Upper lobe of right lung (tissue), 1 donor: ENCODE measurements at regions not wholly inside any gene's neighbourhood (a gene's known extent, or its start where the extent isn't known, plus 50 kb on each side); places are given as distances from the start of the nearest gene placed in this dataset.

Experiments used
- ATAC-seq: fragments of 200-7000 bp; cut with Tn5 transposase; one replicate; pipeline ENCODE4 v1.9.1; 2020; ENCODE audit warnings: mild to moderate bottlenecking, moderate library complexity
- DNase-seq: peaks from one replicate; pipeline ENCODE4 v3.0.0-alpha.2; 2020
- H3K27ac ChIP-seq: fragments of 200-600 bp; one replicate; pipeline ENCODE4 v1.8.0; 2022
- H3K27me3 ChIP-seq: fragments of 200-600 bp; one replicate; pipeline ENCODE4 v1.8.0; 2022; ENCODE audit warnings: mild to moderate bottlenecking
- H3K36me3 ChIP-seq: fragments of 200-600 bp; one replicate; pipeline ENCODE4 v1.8.0; 2022
- H3K4me1 ChIP-seq: fragments of 200-600 bp; one replicate; pipeline ENCODE4 v1.8.0; 2022
- H3K4me3 ChIP-seq: fragments of 200-600 bp; one replicate; pipeline ENCODE4 v1.8.0; 2022; ENCODE audit warnings: mild to moderate bottlenecking
- H3K9me3 ChIP-seq: fragments of 200-600 bp; one replicate; pipeline ENCODE4 v1.8.0; 2022
- intact Hi-C: fragments of 100-400 bp; cut with DNase I; formaldehyde crosslinking; loops from one replicate; pipeline ENCODE4 v1.11.0; 2022
- TF ChIP-seq, protein P1 (sequence below): fragments of 200-600 bp; IDR thresholded peaks from one replicate; pipeline ENCODE4 v1.8.0; 2022; ENCODE audit warnings: antibody characterized with exemption
- donor health status: DM: no; HTN: yes; CAD: no; lungs with severe emphysema.

DNA sequence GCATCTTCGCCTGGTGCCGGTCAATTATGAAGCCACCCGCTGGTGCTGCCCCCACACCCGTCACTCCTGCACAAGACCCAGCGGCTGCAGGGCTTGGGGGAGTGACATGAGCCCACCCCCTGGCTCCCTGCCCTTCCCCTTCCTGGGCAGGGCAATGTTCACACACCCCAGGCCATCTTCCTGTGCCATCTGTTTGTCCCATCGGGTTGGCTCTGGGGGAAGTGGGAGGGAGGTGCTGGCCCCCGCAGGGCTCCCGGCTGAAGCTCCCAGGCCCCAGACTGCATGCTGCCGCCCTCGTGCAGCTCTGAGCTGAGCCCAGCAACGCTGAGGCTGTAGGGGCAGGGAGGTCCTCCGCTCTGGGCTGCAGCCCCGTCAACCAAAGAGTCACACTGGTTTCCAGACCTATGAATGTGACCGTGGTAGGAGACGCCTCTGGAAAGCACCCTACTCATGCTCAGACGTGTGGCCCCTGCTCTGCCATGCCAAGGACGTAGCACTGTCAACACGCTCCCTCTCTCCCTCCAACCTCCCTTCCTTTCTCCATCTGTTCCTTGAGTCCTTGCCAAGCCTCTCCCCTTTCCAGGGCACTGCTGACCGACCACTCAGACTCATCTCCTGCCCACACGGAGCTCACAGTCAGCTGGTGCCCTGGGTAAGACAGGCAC, 140.4 kb downstream of the ENGASE start:
- intact Hi-C loops, result no loop called here
- TF ChIP-seq, protein P1, sequence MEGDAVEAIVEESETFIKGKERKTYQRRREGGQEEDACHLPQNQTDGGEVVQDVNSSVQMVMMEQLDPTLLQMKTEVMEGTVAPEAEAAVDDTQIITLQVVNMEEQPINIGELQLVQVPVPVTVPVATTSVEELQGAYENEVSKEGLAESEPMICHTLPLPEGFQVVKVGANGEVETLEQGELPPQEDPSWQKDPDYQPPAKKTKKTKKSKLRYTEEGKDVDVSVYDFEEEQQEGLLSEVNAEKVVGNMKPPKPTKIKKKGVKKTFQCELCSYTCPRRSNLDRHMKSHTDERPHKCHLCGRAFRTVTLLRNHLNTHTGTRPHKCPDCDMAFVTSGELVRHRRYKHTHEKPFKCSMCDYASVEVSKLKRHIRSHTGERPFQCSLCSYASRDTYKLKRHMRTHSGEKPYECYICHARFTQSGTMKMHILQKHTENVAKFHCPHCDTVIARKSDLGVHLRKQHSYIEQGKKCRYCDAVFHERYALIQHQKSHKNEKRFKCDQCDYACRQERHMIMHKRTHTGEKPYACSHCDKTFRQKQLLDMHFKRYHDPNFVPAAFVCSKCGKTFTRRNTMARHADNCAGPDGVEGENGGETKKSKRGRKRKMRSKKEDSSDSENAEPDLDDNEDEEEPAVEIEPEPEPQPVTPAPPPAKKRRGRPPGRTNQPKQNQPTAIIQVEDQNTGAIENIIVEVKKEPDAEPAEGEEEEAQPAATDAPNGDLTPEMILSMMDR, result no peak
- H3K4me1 ChIP-seq, result no peaks in the 10 kb centered on the region
- H3K27me3 ChIP-seq, result peaks cover 81% of the 10 kb centered on the region
- no peaks in the 10 kb centered on the region for H3K9me3 ChIP-seq
- H3K4me3 ChIP-seq, result no peak overlapping the region
- no peaks in the 10 kb centered on the region for H3K36me3 ChIP-seq
- DNase-seq, result no peak
- H3K27ac ChIP-seq, result no peak overlapping the region
- no peak for ATAC-seq

DNA sequence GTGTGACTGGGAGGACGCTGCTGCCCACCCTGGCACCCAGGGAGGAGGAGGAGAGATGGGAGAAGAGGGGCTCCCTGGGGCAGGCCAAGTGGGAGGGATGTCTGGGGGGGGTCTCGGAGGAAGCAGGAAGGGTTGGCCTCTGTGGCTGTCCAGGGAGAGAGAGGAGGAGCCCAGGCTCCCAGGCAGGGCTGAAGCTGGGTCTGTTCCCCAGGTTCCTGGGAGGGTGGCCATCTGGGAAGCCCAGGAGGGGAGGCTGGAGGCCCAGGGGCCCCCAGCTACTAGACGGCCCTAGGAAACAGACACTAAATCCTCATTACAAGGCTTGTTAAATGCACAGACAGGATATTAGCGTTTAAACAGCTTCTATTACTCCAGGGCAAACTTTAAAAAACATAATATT, 139.8 kb downstream of the ENGASE start:
- H3K4me3 ChIP-seq, result no peak overlapping the region
- peaks cover 75% of the 10 kb centered on the region for H3K27me3 ChIP-seq
- H3K9me3 ChIP-seq, result no peaks in the 10 kb centered on the region
- no peak for ATAC-seq
- no peaks in the 10 kb centered on the region for H3K4me1 ChIP-seq
- no peak for DNase-seq
- TF ChIP-seq, protein P1, result no peak
- no peak overlapping the region for H3K27ac ChIP-seq
- intact Hi-C loops, result no loop called here
- no peaks in the 10 kb centered on the region for H3K36me3 ChIP-seq

DNA sequence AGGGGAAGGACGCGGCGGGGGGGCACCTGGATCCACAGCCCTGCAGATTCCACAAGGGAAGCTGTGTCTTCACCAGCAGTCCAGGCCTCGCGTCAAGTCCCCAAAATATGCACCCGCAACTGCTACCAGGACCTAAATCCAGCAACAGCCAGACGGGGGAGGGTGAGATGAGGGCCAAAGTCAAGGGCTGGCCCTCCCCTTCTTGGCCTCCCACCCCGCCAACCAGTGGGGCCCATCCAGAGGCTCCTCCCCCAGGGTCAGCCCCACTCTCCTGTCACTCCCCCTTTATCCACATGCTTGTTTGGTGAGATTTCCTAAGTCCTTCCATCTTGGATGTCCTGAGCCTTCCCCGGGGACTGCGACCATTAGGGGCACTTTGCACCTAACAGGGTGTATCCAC, 138.7 kb downstream of the ENGASE start:
- intact Hi-C loops, result no loop called here
- TF ChIP-seq, protein P1, result no peak
- ATAC-seq, result no peak

DNA sequence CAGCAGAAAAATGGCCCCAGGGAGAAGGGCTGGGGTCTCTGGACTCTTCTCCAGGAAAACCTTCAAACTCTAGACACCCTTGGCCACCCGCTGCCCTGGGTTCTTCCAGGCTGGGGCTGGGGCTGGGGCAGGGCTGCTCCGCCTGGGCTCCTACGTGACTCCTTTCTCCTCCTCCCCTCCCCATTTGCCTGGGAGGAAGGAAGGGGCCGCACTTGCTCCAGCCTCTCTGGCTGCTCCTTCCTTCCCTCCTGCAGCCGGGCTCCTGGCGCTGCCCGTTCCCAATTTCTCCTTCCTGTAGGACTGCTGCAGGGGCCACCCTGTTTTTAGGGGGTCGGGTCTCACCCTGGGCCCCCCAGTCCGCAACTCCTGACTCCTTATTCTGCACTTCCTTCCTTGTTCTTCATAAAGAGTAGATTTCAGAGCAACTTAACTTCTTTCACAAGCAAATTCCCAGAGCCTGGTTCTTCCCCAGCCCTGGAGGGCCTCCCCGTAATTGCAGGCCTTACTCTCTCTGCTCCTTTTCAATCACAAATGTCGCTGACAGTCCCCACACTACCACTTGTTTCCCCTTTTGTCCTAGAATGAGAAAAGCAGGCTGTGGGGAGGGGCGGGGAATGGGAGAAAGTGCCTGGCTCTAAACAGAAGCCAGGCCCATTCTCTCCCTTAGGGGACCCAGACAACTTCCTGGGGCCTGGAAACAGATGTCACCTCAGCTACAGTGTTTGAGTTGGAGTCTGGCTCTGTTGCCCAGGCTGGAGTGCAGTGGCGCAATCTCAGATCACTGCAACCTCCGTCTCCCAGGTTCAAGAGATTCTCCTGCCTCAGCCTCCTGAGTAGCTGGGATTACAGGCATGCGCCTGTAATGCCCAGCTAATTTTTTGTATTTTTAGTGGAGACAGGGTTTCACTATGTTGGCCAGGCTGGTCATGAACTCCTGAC, 137.8 kb downstream of the ENGASE start:
- no peak overlapping the region for H3K4me3 ChIP-seq
- TF ChIP-seq, protein P1, result no peak
- no peaks in the 10 kb centered on the region for H3K9me3 ChIP-seq
- DNase-seq (no peak), ATAC-seq (no peak)
- intact Hi-C loops, result no loop called here
- no peak overlapping the region for H3K27ac ChIP-seq
- H3K36me3 ChIP-seq, result no peaks in the 10 kb centered on the region
- H3K27me3 ChIP-seq, result peaks cover 57% of the 10 kb centered on the region
- H3K4me1 ChIP-seq, result no peaks in the 10 kb centered on the region

More for the DNA sequence above, 138.7 kb downstream of the ENGASE start:
- H3K36me3 ChIP-seq, result no peaks in the 10 kb centered on the region
- no peaks in the 10 kb centered on the region for H3K4me1 ChIP-seq
- H3K27ac ChIP-seq, result no peak overlapping the region
- no peak overlapping the region for H3K4me3 ChIP-seq
- H3K27me3 ChIP-seq, result peaks cover 63% of the 10 kb centered on the region
- no peak for DNase-seq
- H3K9me3 ChIP-seq, result no peaks in the 10 kb centered on the region

DNA sequence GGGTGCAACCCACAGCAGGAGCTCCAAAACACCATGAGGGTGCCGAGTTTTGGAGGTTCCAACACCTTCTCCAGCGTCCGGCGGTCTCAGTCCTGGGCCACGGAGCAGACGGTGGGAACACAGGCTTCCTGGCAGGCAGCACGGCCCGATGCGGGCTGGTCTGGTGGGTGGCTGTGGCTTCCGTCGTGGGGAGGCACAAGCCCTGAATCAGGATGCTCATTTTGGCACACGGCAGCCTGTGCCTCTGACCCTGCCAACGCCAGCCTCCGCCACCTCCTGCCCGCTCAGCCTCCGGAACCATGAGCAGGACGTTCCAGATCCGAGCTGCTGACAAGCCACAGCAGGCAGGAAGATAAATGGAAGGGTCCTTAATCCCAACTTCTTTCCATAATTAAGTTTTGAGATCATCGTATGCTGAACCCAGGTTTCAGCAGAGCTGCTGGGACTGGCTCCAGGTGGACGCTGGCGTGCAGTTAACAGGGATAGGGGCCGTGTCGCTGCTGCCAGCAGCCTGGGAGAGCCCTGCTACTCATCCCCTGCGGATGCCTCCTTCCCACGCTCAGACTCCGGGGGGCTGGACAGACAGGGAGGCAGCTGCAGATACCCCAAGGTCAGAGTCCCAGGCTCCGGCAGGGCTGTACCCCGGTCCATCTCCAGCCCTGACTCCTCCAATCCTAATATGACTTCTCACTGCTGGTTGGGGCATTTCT, 136.6 kb downstream of the ENGASE start:
- intact Hi-C loops, result no loop called here
- no peak for ATAC-seq
- H3K27me3 ChIP-seq, result peaks cover 47% of the 10 kb centered on the region

More for the DNA sequence above, 136.6 kb downstream of the ENGASE start:
- H3K4me1 ChIP-seq, result no peaks in the 10 kb centered on the region
- H3K4me3 ChIP-seq, result no peak overlapping the region
- TF ChIP-seq, protein P1, result no peak
- DNase-seq, result no peak
- no peak overlapping the region for H3K27ac ChIP-seq
- H3K36me3 ChIP-seq, result no peaks in the 10 kb centered on the region
- no peaks in the 10 kb centered on the region for H3K9me3 ChIP-seq
